Activated naive CD4-positive, alpha-beta T cell treated with anti-CD3 and anti-CD28 coated beads, Interleukin-2, amount 50 U/mL, for 72 hours (primary cell): ENCODE measurements at regions not wholly inside any gene's neighbourhood (a gene's known extent, or its start where the extent isn't known, plus 50 kb on each side); places are given as distances from the start of the nearest gene placed in this dataset.
"Not testable (repeated sequence)": the region's sequence is repeated elsewhere in the genome, so short reads cannot be mapped to it uniquely, and the experiment has no call there.

Experiments
- ATAC-seq, 2 donors: fragments of 150-1000 bp; cut with Tn5 transposase; 2 replicates each; pipeline ENCODE4 v1.10.0; 2021; ENCODE audit warnings: mild to moderate bottlenecking in 2 of 2, moderate library complexity in 2 of 2
- DNase-seq, 2 donors: peaks; one replicate each; pipeline ENCODE4 v3.0.0; 2021 to 2022; ENCODE audit warnings: low spot score in 2 of 2
- H3K27ac Mint-ChIP-seq, 2 donors: one replicate each; pipeline ENCODE4 v1.8.0; 2022; ENCODE audit warnings: mild to moderate bottlenecking in 2 of 2, mixed read lengths in 2 of 2
- H3K36me3 Mint-ChIP-seq, 2 donors: one replicate each; pipeline ENCODE4 v1.8.0; 2022; ENCODE audit warnings: mixed read lengths in 2 of 2
- H3K9me3 Mint-ChIP-seq, 2 donors: one replicate each; pipeline ENCODE4 v1.8.0; 2022; ENCODE audit warnings: mixed read lengths in 2 of 2

- ATAC-seq (no peak), DNase-seq (no peak)
- H3K9me3 Mint-ChIP-seq: peaks cover 0 to under 1% of the 10 kb centered on the region in 2 donors
- no peak overlapping the region for H3K27ac Mint-ChIP-seq
- no peaks in the 10 kb centered on the region for H3K36me3 Mint-ChIP-seq
Measured at GRCh38 chr11:106288822-106289387, 211.4 kb downstream of the AASDHPPT start.

GRCh38 chr11:106292526-106292925, 215.1 kb downstream of the AASDHPPT start:
- no peak for DNase-seq
- peaks cover 0 to 6% of the 10 kb centered on the region in 2 donors for H3K9me3 Mint-ChIP-seq
- no peak for ATAC-seq
- no peaks in the 10 kb centered on the region for H3K36me3 Mint-ChIP-seq
- H3K27ac Mint-ChIP-seq: no peak overlapping the region

GRCh38 chr11:106295974-106296373, 218.5 kb downstream of the AASDHPPT start:
- Mint-ChIP-seq H3K9me3 (peaks cover 4 to 17% of the 10 kb centered on the region in 2 donors), H3K27ac (peak overlapping the region in 1 of 2 donors; percentile 30), H3K36me3 (no peaks in the 10 kb centered on the region)
- ATAC-seq (no peak), DNase-seq (no peak)

GRCh38 chr11:106302416-106302815, 225.0 kb downstream of the AASDHPPT start:
- Mint-ChIP-seq H3K36me3 (peaks cover 16 to 21% of the 10 kb centered on the region in 2 donors), H3K27ac (no peak overlapping the region), H3K9me3 (peaks cover 31 to 37% of the 10 kb centered on the region in 2 donors)
- ATAC-seq: no peak
- DNase-seq: no peak

GRCh38 chr11:106304274-106304673, 226.8 kb downstream of the AASDHPPT start:
- DNase-seq: no peak
- Mint-ChIP-seq H3K9me3 (peaks cover 26 to 27% of the 10 kb centered on the region in 2 donors), H3K36me3 (peaks cover 16 to 21% of the 10 kb centered on the region in 2 donors), H3K27ac (no peak overlapping the region)
- ATAC-seq: no peak

GRCh38 chr11:106305458-106305857, 228.0 kb downstream of the AASDHPPT start:
- no peak for ATAC-seq
- no peak for DNase-seq
- H3K36me3 Mint-ChIP-seq: peaks cover 16 to 21% of the 10 kb centered on the region in 2 donors
- no peak overlapping the region for H3K27ac Mint-ChIP-seq
- H3K9me3 Mint-ChIP-seq: peaks cover 27 to 30% of the 10 kb centered on the region in 2 donors

- Mint-ChIP-seq H3K27ac (no peak overlapping the region), H3K9me3 (peaks cover 27 to 33% of the 10 kb centered on the region in 2 donors), H3K36me3 (peaks cover 16 to 21% of the 10 kb centered on the region in 2 donors)
- DNase-seq: no peak
- ATAC-seq: no peak
Measured at GRCh38 chr11:106306942-106307341, 229.5 kb downstream of the AASDHPPT start.

GRCh38 chr11:106309070-106309684, 231.7 kb downstream of the AASDHPPT start:
- Mint-ChIP-seq H3K36me3 (peaks cover 5 to 6% of the 10 kb centered on the region in 2 donors), H3K9me3 (peaks cover 13 to 18% of the 10 kb centered on the region in 2 donors), H3K27ac (no peak overlapping the region)
- ATAC-seq (no peak), DNase-seq (no peak)

- Mint-ChIP-seq H3K27ac (no peak overlapping the region), H3K36me3 (no peaks in the 10 kb centered on the region), H3K9me3 (peaks cover 0 to 10% of the 10 kb centered on the region in 2 donors)
- DNase-seq (no peak), ATAC-seq (no peak)
Measured at GRCh38 chr11:106311531-106312230, 234.2 kb downstream of the AASDHPPT start.

GRCh38 chr11:106317208-106317773, 239.8 kb downstream of the AASDHPPT start:
- not testable (repeated sequence) for DNase-seq, H3K36me3 Mint-ChIP-seq, H3K9me3 Mint-ChIP-seq, ATAC-seq, H3K27ac Mint-ChIP-seq

- no peak for ATAC-seq
- H3K9me3 Mint-ChIP-seq: peaks cover 4 to 12% of the 10 kb centered on the region in 2 donors
- H3K27ac Mint-ChIP-seq: no peak overlapping the region
- H3K36me3 Mint-ChIP-seq: no peaks in the 10 kb centered on the region
- no peak for DNase-seq
Measured at GRCh38 chr11:106321601-106322000, 244.1 kb downstream of the AASDHPPT start.

- no peak for DNase-seq
Measured at GRCh38 chr11:106322106-106322505, 244.6 kb downstream of the AASDHPPT start.

GRCh38 chr11:106326087-106326486, 248.6 kb downstream of the AASDHPPT start:
- ATAC-seq (no peak), DNase-seq (no peak)
- no peaks in the 10 kb centered on the region for H3K36me3 Mint-ChIP-seq
- no peak overlapping the region for H3K27ac Mint-ChIP-seq
- H3K9me3 Mint-ChIP-seq: peaks cover 12 to 13% of the 10 kb centered on the region in 2 donors

More at GRCh38 chr11:106322106-106322505, 244.6 kb downstream of the AASDHPPT start:
- ATAC-seq: no peak
- H3K36me3 Mint-ChIP-seq: no peaks in the 10 kb centered on the region
- H3K27ac Mint-ChIP-seq: no peak overlapping the region
- H3K9me3 Mint-ChIP-seq: peaks cover 8 to 12% of the 10 kb centered on the region in 2 donors

GRCh38 chr11:106327134-106327533, 249.7 kb downstream of the AASDHPPT start:
- DNase-seq: no peak
- Mint-ChIP-seq H3K27ac (no peak overlapping the region), H3K9me3 (peaks cover 11 to 13% of the 10 kb centered on the region in 2 donors), H3K36me3 (no peaks in the 10 kb centered on the region)
- ATAC-seq: no peak

- Mint-ChIP-seq H3K36me3 (no peaks in the 10 kb centered on the region), H3K27ac (no peak overlapping the region), H3K9me3 (peaks cover 11 to 13% of the 10 kb centered on the region in 2 donors)
- ATAC-seq: no peak
- no peak for DNase-seq
Measured at GRCh38 chr11:106327637-106328036, 250.2 kb downstream of the AASDHPPT start.

- DNase-seq (no peak), ATAC-seq (no peak)
- Mint-ChIP-seq H3K9me3 (peaks cover 10 to 13% of the 10 kb centered on the region in 2 donors), H3K27ac (no peak overlapping the region), H3K36me3 (no peaks in the 10 kb centered on the region)
Measured at GRCh38 chr11:106329273-106330018, 252.0 kb downstream of the AASDHPPT start.
